ENCODE measurements at regions not wholly inside any gene's neighbourhood (a gene's known extent, or its start where the extent isn't known, plus 50 kb on each side); places are given as distances from the start of the nearest gene placed in this dataset.

DNA sequence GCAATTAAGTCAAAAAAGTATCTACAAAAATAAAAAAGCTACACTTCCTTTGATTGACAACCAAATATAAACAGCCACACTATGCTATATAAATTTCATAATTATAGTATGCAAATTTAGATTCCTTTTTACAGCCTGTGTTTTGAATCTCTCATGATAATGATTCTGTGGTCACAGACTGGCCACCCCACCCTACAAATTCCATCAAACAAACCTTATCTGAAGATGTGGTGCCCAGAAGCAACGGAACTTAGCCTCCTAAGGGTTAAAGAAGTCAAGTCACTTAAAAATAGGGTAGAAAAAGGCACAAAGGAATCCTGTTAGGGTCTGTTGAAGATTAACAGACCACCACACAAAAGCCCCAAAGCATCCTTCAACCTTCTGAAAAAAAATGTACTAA is 351.8 kb downstream of the INHBA start:
- no peaks in the 10 kb centered on the region for H3K36me3 Mint-ChIP-seq (ENCODE audit: low read depth)
- no peaks in the 10 kb centered on the region for H3K27me3 Mint-ChIP-seq
- DNase-seq, result no peak
- POLR2A ChIA-PET, result no interaction called here
- no peak overlapping the region for H3K4me3 Mint-ChIP-seq
- no peaks in the 10 kb centered on the region for H3K9me3 Mint-ChIP-seq
- no peaks in the 10 kb centered on the region for H3K4me1 Mint-ChIP-seq
- CTCF ChIA-PET, result no interaction called here
- H3K27ac Mint-ChIP-seq, result no peak overlapping the region

DNA sequence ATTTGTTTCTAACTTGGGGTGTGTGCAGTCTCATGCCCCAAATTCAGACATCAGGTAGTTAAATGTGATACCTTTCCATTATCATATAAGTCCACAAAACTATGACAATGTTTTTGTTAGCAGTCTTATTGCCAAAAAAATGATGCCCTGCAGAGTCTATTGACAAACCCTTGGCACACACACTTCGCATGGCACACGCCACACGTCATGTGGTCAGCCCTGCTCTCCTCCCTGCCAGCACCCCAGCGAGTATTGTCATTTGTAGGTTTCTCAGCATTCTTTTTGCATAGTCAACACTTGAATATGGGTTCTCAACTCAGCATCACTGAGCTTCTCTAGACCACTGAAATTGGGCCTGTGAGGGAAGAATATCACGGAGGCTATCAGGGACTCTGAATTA is 356.0 kb downstream of the INHBA start:
- H3K27ac Mint-ChIP-seq, result no peak overlapping the region
- no peak for DNase-seq

GRCh38 chr7:41339913-41340676 is 362.8 kb downstream of the INHBA start:
- Mint-ChIP-seq H3K4me1 (no peaks in the 10 kb centered on the region), H3K4me3 (no peak overlapping the region), H3K27ac (no peak overlapping the region), H3K9me3 (peaks cover 3% of the 10 kb centered on the region), H3K36me3 (ENCODE audit: low read depth) (no peaks in the 10 kb centered on the region), H3K27me3 (no peaks in the 10 kb centered on the region)
- POLR2A ChIA-PET, result no interaction called here
- DNase-seq, result no peak
- CTCF ChIA-PET, result no interaction called here

More for the DNA sequence above, 356.0 kb downstream of the INHBA start:
- Mint-ChIP-seq H3K36me3 (ENCODE audit: low read depth) (no peaks in the 10 kb centered on the region), H3K4me3 (no peak overlapping the region), H3K4me1 (no peaks in the 10 kb centered on the region), H3K9me3 (no peaks in the 10 kb centered on the region), H3K27me3 (no peaks in the 10 kb centered on the region)
- POLR2A ChIA-PET, result no interaction called here
- CTCF ChIA-PET, result no interaction called here

GRCh38 chr7:41336981-41337380 is 365.9 kb downstream of the INHBA start:
- Mint-ChIP-seq H3K4me1 (no peaks in the 10 kb centered on the region), H3K36me3 (ENCODE audit: low read depth) (no peaks in the 10 kb centered on the region), H3K4me3 (no peak overlapping the region), H3K27ac (no peak overlapping the region), H3K9me3 (peaks cover 3% of the 10 kb centered on the region), H3K27me3 (no peaks in the 10 kb centered on the region)
- POLR2A ChIA-PET, result no interaction called here
- no peak for DNase-seq
- CTCF ChIA-PET, result no interaction called here

DNA sequence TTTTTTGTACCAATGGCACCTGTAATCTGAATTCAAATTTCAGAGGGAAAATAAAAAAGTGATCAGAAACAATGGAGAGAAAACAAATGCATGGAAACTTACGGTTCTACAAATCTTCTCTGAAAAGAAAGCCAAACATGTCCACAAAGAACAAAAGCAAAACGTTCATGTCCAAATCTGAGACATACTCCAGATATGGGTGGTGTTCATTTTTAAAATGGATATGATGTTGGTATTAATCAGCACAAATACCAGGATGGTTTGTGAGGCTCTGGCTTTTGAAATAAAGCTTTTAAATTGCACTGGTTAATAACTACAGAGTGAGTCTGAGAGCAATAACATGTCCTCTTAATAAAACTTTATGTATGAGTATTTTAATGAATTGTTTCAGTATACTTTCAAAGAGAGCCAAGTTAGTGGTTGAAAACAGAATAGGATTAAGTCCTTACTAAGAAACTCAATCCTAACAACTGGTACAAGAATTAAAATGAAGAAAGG is 366.4 kb downstream of the INHBA start:
- H3K4me3 Mint-ChIP-seq, result no peak overlapping the region
- CTCF ChIA-PET, result no interaction called here
- peaks cover 3% of the 10 kb centered on the region for H3K9me3 Mint-ChIP-seq
- POLR2A ChIA-PET, result no interaction called here
- DNase-seq, result no peak
- no peaks in the 10 kb centered on the region for H3K27me3 Mint-ChIP-seq
- H3K36me3 Mint-ChIP-seq (ENCODE audit: low read depth), result no peaks in the 10 kb centered on the region
- H3K27ac Mint-ChIP-seq, result no peak overlapping the region
- H3K4me1 Mint-ChIP-seq, result no peaks in the 10 kb centered on the region

- H3K4me1 Mint-ChIP-seq, result no peaks in the 10 kb centered on the region
- ChIA-PET POLR2A (no interaction called here), CTCF (no interaction called here)
- no peak overlapping the region for H3K27ac Mint-ChIP-seq
- no peak overlapping the region for H3K4me3 Mint-ChIP-seq
- no peaks in the 10 kb centered on the region for H3K36me3 Mint-ChIP-seq (ENCODE audit: low read depth)
- H3K9me3 Mint-ChIP-seq, result peaks cover 4% of the 10 kb centered on the region
- no peak for DNase-seq
- H3K27me3 Mint-ChIP-seq, result no peaks in the 10 kb centered on the region
Measured at GRCh38 chr7:41334071-41334862, 368.6 kb downstream of the INHBA start.

GRCh38 chr7:41333511-41333910 is 369.4 kb downstream of the INHBA start:
- ChIA-PET CTCF (no interaction called here), POLR2A (no interaction called here)
- no peaks in the 10 kb centered on the region for H3K27me3 Mint-ChIP-seq
- H3K9me3 Mint-ChIP-seq, result peaks cover 5% of the 10 kb centered on the region
- H3K4me1 Mint-ChIP-seq, result no peaks in the 10 kb centered on the region
- DNase-seq, result no peak
- H3K36me3 Mint-ChIP-seq (ENCODE audit: low read depth), result no peaks in the 10 kb centered on the region
- no peak overlapping the region for H3K4me3 Mint-ChIP-seq
- H3K27ac Mint-ChIP-seq, result no peak overlapping the region

DNA sequence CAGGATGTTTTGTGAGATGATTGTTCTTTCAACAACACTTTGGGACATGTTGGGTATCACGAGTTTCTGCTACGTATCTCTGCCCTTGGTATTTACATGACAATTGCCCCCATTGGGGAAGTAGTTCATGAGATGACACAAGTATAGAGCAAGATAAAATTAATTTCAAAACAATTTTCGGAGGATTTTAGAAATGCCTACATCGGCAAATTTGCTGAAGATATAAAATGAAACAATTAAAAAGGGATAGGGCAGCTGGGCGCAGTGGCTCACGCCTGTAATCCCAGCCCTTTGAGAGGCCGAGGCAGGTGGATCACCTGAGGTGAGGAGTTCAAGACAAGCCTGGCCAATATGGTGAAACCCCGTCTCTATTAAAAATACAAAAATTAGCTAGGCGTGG is 371.7 kb downstream of the INHBA start:
- Mint-ChIP-seq H3K27ac (no peak overlapping the region), H3K4me3 (no peak overlapping the region), H3K36me3 (ENCODE audit: low read depth) (no peaks in the 10 kb centered on the region), H3K4me1 (no peaks in the 10 kb centered on the region), H3K27me3 (no peaks in the 10 kb centered on the region), H3K9me3 (peaks cover 2% of the 10 kb centered on the region)
- no peak for DNase-seq
- ChIA-PET POLR2A (no interaction called here), CTCF (no interaction called here)

DNA sequence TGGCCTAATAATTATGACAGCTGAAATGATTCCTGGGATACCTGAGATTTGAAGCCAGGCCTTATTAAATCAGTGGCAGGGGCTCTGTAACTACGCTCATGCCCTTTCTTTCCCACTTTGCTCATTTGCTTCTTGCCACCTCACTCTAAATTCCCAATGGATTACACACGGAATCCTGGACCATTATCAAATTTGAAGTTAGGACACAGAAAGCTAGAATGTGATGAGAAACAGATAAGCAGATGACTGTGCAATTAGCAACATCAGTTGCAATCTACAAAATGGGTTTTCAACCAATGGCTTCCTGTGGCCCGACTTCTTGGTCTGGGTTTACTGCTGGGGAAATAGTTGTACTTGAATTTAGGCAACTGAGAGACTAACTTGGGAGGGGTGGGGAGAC is 374.3 kb downstream of the INHBA start:
- H3K9me3 Mint-ChIP-seq, result peaks cover 2% of the 10 kb centered on the region
- ChIA-PET POLR2A (no interaction called here), CTCF (no interaction called here)
- no peak for DNase-seq
- no peak overlapping the region for H3K4me3 Mint-ChIP-seq
- H3K36me3 Mint-ChIP-seq (ENCODE audit: low read depth), result no peaks in the 10 kb centered on the region
- no peaks in the 10 kb centered on the region for H3K27me3 Mint-ChIP-seq
- no peak overlapping the region for H3K27ac Mint-ChIP-seq
- H3K4me1 Mint-ChIP-seq, result no peaks in the 10 kb centered on the region

GRCh38 chr7:41328131-41328530 is 374.8 kb downstream of the INHBA start:
- H3K4me1 Mint-ChIP-seq, result no peaks in the 10 kb centered on the region
- no peak for DNase-seq
- H3K9me3 Mint-ChIP-seq, result peaks cover 2% of the 10 kb centered on the region
- POLR2A ChIA-PET, result no interaction called here
- no peak overlapping the region for H3K4me3 Mint-ChIP-seq
- H3K27me3 Mint-ChIP-seq, result no peaks in the 10 kb centered on the region
- CTCF ChIA-PET, result no interaction called here
- no peaks in the 10 kb centered on the region for H3K36me3 Mint-ChIP-seq (ENCODE audit: low read depth)
- no peak overlapping the region for H3K27ac Mint-ChIP-seq

GRCh38 chr7:41326616-41327015 is 376.3 kb downstream of the INHBA start:
- H3K27ac Mint-ChIP-seq, result no peak overlapping the region

DNA sequence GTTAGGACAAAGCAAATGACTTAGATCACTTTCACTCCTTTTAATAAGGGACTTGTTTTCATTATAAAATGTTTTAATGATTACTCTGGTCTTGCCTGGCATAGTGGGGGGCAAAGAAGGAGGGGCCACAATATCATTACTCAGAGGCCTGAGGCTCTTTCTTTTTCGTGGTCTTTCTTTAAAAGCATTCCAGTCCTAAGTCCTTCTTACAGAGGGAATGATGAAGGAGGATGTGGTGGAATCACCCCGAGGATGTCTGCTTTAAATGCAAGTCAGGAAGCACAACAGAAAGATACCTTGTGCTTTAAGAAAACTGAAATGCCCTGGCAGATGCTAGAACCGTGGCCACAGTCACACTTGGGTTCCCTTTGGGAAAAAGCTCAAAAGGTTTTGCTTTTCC is 379.1 kb downstream of the INHBA start:
- ChIA-PET POLR2A (no interaction called here), CTCF (no interaction called here)
- no peaks in the 10 kb centered on the region for H3K27me3 Mint-ChIP-seq
- H3K4me3 Mint-ChIP-seq, result no peak overlapping the region
- H3K27ac Mint-ChIP-seq, result no peak overlapping the region
- H3K4me1 Mint-ChIP-seq, result no peaks in the 10 kb centered on the region
- H3K36me3 Mint-ChIP-seq (ENCODE audit: low read depth), result no peaks in the 10 kb centered on the region
- no peak for DNase-seq
- peaks cover 2% of the 10 kb centered on the region for H3K9me3 Mint-ChIP-seq

More at GRCh38 chr7:41326616-41327015, 376.3 kb downstream of the INHBA start:
- Mint-ChIP-seq H3K9me3 (peaks cover 2% of the 10 kb centered on the region), H3K36me3 (ENCODE audit: low read depth) (no peaks in the 10 kb centered on the region), H3K27me3 (no peaks in the 10 kb centered on the region), H3K4me1 (no peaks in the 10 kb centered on the region), H3K4me3 (no peak overlapping the region)
- CTCF ChIA-PET, result no interaction called here
- POLR2A ChIA-PET, result no interaction called here
- no peak for DNase-seq

GRCh38 chr7:41319581-41319980 is 383.3 kb downstream of the INHBA start:
- no peaks in the 10 kb centered on the region for H3K27me3 Mint-ChIP-seq
- H3K27ac Mint-ChIP-seq, result no peak overlapping the region
- no peak for DNase-seq
- H3K4me3 Mint-ChIP-seq, result no peak overlapping the region
- POLR2A ChIA-PET, result no interaction called here
- no peaks in the 10 kb centered on the region for H3K4me1 Mint-ChIP-seq
- no peaks in the 10 kb centered on the region for H3K36me3 Mint-ChIP-seq (ENCODE audit: low read depth)
- CTCF ChIA-PET, result no interaction called here
- H3K9me3 Mint-ChIP-seq, result peaks cover 5% of the 10 kb centered on the region

GRCh38 chr7:41316410-41316809 is 386.5 kb downstream of the INHBA start:
- Mint-ChIP-seq H3K9me3 (peaks cover 5% of the 10 kb centered on the region), H3K4me3 (no peak overlapping the region), H3K27ac (no peak overlapping the region), H3K4me1 (no peaks in the 10 kb centered on the region), H3K36me3 (ENCODE audit: low read depth) (no peaks in the 10 kb centered on the region), H3K27me3 (no peaks in the 10 kb centered on the region)
- CTCF ChIA-PET, result no interaction called here
- POLR2A ChIA-PET, result no interaction called here
- no peak for DNase-seq
